ENCODE measurements at regions not wholly inside any gene's neighbourhood (a gene's known extent, or its start where the extent isn't known, plus 50 kb on each side); places are given as distances from the start of the nearest gene placed in this dataset.
"Not testable (repeated sequence)": the region's sequence is repeated elsewhere in the genome, so short reads cannot be mapped to it uniquely, and the experiment has no call there.

DNA sequence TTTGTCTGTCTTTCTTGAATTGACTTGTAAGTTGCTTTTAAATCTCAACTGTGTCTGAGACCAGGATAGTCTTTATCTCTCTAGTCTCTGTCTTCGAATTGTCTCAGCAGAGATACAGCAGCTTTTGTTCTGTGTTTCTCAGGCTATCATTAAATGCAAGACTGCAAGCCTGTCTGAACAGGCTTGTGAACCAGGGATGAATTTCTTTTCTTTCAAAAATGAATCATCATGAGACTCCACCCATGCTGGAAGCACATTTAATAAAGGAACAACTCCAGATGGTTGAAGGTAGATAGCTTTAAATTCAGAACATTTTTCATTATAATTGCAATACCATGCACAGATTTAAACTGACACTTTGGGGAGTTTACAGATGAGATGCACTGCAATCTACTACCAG lies 155.9 kb downstream of the SEC23IP start:
- intact Hi-C loops (cut with DNase I; ENCODE audit: low total_unique reads): no loop called here
- no peaks in the 10 kb centered on the region for H3K27me3 ChIP-seq
- no peak overlapping the region for H3K27ac ChIP-seq
- no peaks in the 10 kb centered on the region for H3K36me3 ChIP-seq
- H3K4me3 ChIP-seq: no peak overlapping the region
- H3K4me1 ChIP-seq: peaks cover 0 to 8% (median 6%) of the 10 kb centered on the region in 4 donors
- in situ Hi-C loops (cut with MboI; ENCODE audit: low pct_ligation_motif_present in 1 of 4, low pct_unique_long_range_greater_than_20kb in 1 of 4, low sequenced_read_pairs in 3 of 4): no loop called here
- TF ChIP-seq POLR2AphosphoS5 (IDR thresholded peaks at IDR 0.05) (no peak), POLR2A (IDR thresholded peaks at IDR 0.05) (no peak), CTCF (IDR thresholded peaks at IDR 0.05) (no peak), EP300 (IDR thresholded peaks at IDR 0.05; ENCODE audit: low read depth) (no peak)
- no peak for DNase-seq
- no peaks in the 10 kb centered on the region for H3K9me3 ChIP-seq
- WGBS, 2 donors (ENCODE audit: low coverage in 1 of 2): 31% methylated on average over 1 of the region's 1 CpG; no CpG with 5 or more reads in 1 of the 2 donors

DNA sequence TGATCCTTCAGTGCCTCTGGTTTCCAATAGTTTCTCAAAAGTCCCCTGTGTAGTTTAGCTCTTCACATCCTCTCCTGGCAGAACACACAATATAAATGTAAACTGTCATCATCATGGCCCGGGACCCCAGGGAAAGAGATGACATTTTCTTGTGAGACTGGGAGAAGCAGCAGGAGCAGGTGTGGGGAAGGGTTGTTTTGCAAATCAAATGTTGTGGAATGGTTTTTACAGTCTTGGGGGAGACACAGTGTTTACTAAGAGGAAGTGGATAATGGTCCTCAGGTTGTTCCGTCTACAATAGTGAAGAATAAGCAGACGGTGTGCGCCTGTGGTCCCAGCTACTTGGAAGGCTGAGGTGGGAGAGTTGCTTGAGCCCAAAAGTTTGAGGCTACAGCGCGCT lies 159.1 kb downstream of the SEC23IP start:
- Histone ChIP-seq H3K4me3 (no peak overlapping the region), H3K27ac (no peak overlapping the region), H3K9me3 (no peaks in the 10 kb centered on the region), H3K27me3 (no peaks in the 10 kb centered on the region), H3K36me3 (no peaks in the 10 kb centered on the region), H3K4me1 (peaks cover 0 to 12% (median 7%) of the 10 kb centered on the region in 4 donors)
- 50 to 78% methylated on average over 2 to 6 of the region's 6 CpGs for WGBS, 2 donors (ENCODE audit: low coverage in 1 of 2)
- DNase-seq: no peak
- in situ Hi-C loops (cut with MboI; ENCODE audit: low pct_ligation_motif_present in 1 of 4, low pct_unique_long_range_greater_than_20kb in 1 of 4, low sequenced_read_pairs in 3 of 4): no loop called here
- intact Hi-C loops (cut with DNase I; ENCODE audit: low total_unique reads): no loop called here
- TF ChIP-seq CTCF (IDR thresholded peaks at IDR 0.05) (no peak), POLR2A (IDR thresholded peaks at IDR 0.05) (no peak), POLR2AphosphoS5 (IDR thresholded peaks at IDR 0.05) (no peak), EP300 (IDR thresholded peaks at IDR 0.05; ENCODE audit: low read depth) (no peak)

DNA sequence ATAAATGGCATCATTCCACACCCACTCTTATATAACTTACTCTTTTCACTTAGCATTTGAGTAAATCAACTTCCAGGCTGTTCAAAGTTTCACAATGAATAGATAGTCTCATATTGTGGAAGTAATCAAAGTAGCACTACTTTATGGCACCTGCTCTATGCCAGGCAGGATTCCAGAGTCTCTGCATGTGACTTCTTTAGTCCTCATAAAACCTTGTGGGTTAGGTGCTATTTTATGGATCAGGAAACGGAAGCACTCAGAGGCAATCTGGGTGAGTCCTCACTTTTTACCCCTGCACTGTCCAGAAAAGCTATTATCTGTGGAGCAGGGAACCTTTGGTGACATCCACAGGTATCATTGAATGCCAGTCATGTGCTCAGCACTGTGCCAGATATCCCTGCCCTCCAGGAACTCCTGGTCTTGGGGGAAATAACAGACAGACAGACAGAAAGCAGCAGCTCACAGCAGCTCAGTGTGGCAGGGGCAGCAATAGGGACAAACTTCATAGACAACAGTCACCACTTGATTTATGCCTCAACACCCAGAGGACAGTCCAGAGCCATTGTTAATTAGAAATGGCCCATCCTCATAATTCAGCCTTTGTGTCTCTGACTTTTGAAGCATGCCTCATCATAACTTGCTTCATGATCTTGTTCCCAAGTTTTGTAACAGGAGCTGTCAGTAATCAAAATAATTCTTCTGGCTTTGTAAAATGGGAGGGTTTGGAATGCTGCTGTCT lies 160.6 kb downstream of the SEC23IP start:
- Histone ChIP-seq H3K4me1 (peaks cover 0 to 12% (median 7%) of the 10 kb centered on the region in 4 donors), H3K9me3 (no peaks in the 10 kb centered on the region), H3K36me3 (no peaks in the 10 kb centered on the region), H3K27me3 (no peaks in the 10 kb centered on the region), H3K4me3 (no peak overlapping the region), H3K27ac (peak overlapping the region; percentile 23 to 64 (median 63))
- peak; percentile 70 for DNase-seq
- WGBS, 2 donors (ENCODE audit: low coverage in 1 of 2): 28% methylated on average over 1 of the region's 1 CpG; no CpG with 5 or more reads in 1 of the 2 donors
- TF ChIP-seq EP300 (IDR thresholded peaks at IDR 0.05; ENCODE audit: low read depth) (no peak), CTCF (IDR thresholded peaks at IDR 0.05) (no peak), POLR2AphosphoS5 (IDR thresholded peaks at IDR 0.05) (peak in 1 of 3 donors; percentile 56)
- intact Hi-C loops (cut with DNase I; ENCODE audit: low total_unique reads): no loop called here
- in situ Hi-C loops (cut with MboI; ENCODE audit: low pct_ligation_motif_present in 1 of 4, low pct_unique_long_range_greater_than_20kb in 1 of 4, low sequenced_read_pairs in 3 of 4): no loop called here

DNA sequence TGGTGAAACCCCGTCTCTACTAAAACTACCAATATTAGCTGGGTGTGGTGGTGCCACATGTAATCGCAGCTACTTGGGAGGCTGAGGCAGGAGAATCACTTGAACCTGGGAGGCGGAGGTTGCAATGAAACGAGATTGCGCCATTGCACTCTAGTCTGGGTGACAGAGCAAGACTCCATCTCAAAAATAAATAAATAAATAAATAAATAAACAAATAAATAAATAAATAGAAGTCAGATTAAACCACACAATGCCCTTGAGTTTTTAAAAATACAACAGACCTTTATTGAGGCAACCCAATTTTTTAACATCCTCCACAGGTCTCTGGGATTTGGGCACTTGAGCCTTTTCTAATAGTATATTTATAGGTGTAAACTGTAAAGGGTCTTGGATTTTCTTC lies 167.3 kb downstream of the SEC23IP start:
- intact Hi-C loops (cut with DNase I; ENCODE audit: low total_unique reads); H3K36me3 ChIP-seq; H3K9me3 ChIP-seq; H3K4me1 ChIP-seq; H3K4me3 ChIP-seq; H3K27ac ChIP-seq; DNase-seq; in situ Hi-C loops (cut with MboI; ENCODE audit: low pct_ligation_motif_present in 1 of 4, low pct_unique_long_range_greater_than_20kb in 1 of 4, low sequenced_read_pairs in 3 of 4); H3K27me3 ChIP-seq: not testable (repeated sequence)
- 89 to 100% methylated on average over 1 to 5 of the region's 5 CpGs for WGBS, 2 donors (ENCODE audit: low coverage in 1 of 2)

GRCh38 chr10:120067427-120067826 lies 174.9 kb downstream of the SEC23IP start:
- 91% methylated on average over 2 of the region's 2 CpGs; no CpG with 5 or more reads in 1 of the 2 donors for WGBS, 2 donors (ENCODE audit: low coverage in 1 of 2)
- TF ChIP-seq POLR2AphosphoS5 (IDR thresholded peaks at IDR 0.05): no peak
- no peak for TF ChIP-seq POLR2A (IDR thresholded peaks at IDR 0.05)
- no peak for TF ChIP-seq EP300 (IDR thresholded peaks at IDR 0.05; ENCODE audit: low read depth)
- no peak for TF ChIP-seq CTCF (IDR thresholded peaks at IDR 0.05)
- no peaks in the 10 kb centered on the region for H3K4me1 ChIP-seq
- no peak for DNase-seq
- H3K4me3 ChIP-seq: no peak overlapping the region
- no peaks in the 10 kb centered on the region for H3K36me3 ChIP-seq
- no peak overlapping the region for H3K27ac ChIP-seq
- in situ Hi-C loops (cut with MboI; ENCODE audit: low pct_ligation_motif_present in 1 of 4, low pct_unique_long_range_greater_than_20kb in 1 of 4, low sequenced_read_pairs in 3 of 4) (no loop called here), intact Hi-C loops (cut with DNase I; ENCODE audit: low total_unique reads) (no loop called here)
- no peaks in the 10 kb centered on the region for H3K9me3 ChIP-seq
- H3K27me3 ChIP-seq: peaks cover 3% of the 10 kb centered on the region
